MM.1S (cell line): ENCODE measurements at regions not wholly inside any gene's neighbourhood (a gene's known extent, or its start where the extent isn't known, plus 50 kb on each side); places are given as distances from the start of the nearest gene placed in this dataset.

Experiments
- DNase-seq: peaks from one replicate; pipeline ENCODE4 v3.0.0-alpha.2; 2015
- H2AFZ ChIP-seq: fragments of 300-600 bp; sonication (generic); 2 replicates; pipeline ENCODE4 v1.6.0; 2016; ENCODE audit warnings: antibody characterized with exemption, low read length
- H3F3A ChIP-seq: fragments of 300-600 bp; sonication (generic); 2 replicates; pipeline ENCODE4 v1.6.1; 2016; ENCODE audit warnings: mild to moderate bottlenecking, antibody characterized with exemption, low read length, moderate library complexity, mixed read lengths; ENCODE audit not compliant: insufficient read depth
- H3K27ac ChIP-seq: fragments of 300-600 bp; sonication (generic); 2 replicates; pipeline ENCODE4 v1.5.1; 2016; ENCODE audit warnings: mild to moderate bottlenecking, low read length
- H3K27me3 ChIP-seq: fragments of 300-600 bp; sonication (generic); replicated peaks from 2 replicates; pipeline ENCODE4 v1.6.0; 2016; ENCODE audit warnings: low read length; ENCODE audit not compliant: insufficient read depth
- H3K36me3 ChIP-seq: fragments of 300-600 bp; sonication (generic); replicated peaks from 2 replicates; pipeline ENCODE4 v1.6.1; 2016; ENCODE audit warnings: mild to moderate bottlenecking, low read length, mixed read lengths; ENCODE audit not compliant: insufficient read depth
- H3K4me1 ChIP-seq: fragments of 300-600 bp; sonication (generic); 2 replicates; pipeline ENCODE4 v1.6.1; 2016; ENCODE audit warnings: low read length, mixed read lengths
- H3K4me2 ChIP-seq: fragments of 300-600 bp; sonication (generic); 2 replicates; pipeline ENCODE4 v1.6.0; 2016; ENCODE audit warnings: low read depth, low read length
- H3K4me3 ChIP-seq: fragments of 300-600 bp; sonication (generic); 2 replicates; pipeline ENCODE4 v1.5.1; 2016; ENCODE audit warnings: low read length, mixed read lengths
- H3K79me2 ChIP-seq: fragments of 300-600 bp; sonication (generic); 2 replicates; pipeline ENCODE4 v1.6.1; 2016; ENCODE audit warnings: mixed run types, low read length, mixed read lengths
- H3K9ac ChIP-seq: fragments of 300-600 bp; sonication (generic); 2 replicates; pipeline ENCODE4 v1.6.1; 2016; ENCODE audit warnings: low read length, mixed read lengths
- H3K9me2 ChIP-seq: fragments of 300-600 bp; sonication (generic); replicated peaks from 2 replicates; pipeline ENCODE4 v1.6.1; 2016; ENCODE audit warnings: mild to moderate bottlenecking, low read length, mixed read lengths; ENCODE audit not compliant: insufficient read depth
- H3K9me3 ChIP-seq: fragments of 300-600 bp; sonication (generic); replicated peaks from 2 replicates; pipeline ENCODE4 v1.6.1; 2016; ENCODE audit warnings: mild to moderate bottlenecking, low read length, mixed read lengths; ENCODE audit not compliant: insufficient read depth
- H4K20me1 ChIP-seq: fragments of 300-600 bp; sonication (generic); 2 replicates; pipeline ENCODE4 v1.6.1; 2016; ENCODE audit warnings: mild to moderate bottlenecking, low read length, moderate library complexity, mixed read lengths; ENCODE audit not compliant: insufficient read depth
- CTCF ChIP-seq: fragments of 300-600 bp; sonication (generic); IDR thresholded peaks from 2 replicates; pipeline ENCODE4 v1.5.1; 2016; ENCODE audit warnings: antibody characterized with exemption, low read length, mixed read lengths
- EZH2 ChIP-seq: fragments of 300-600 bp; sonication (generic); optimal IDR thresholded peaks from 2 replicates; pipeline ENCODE3; 2017; ENCODE audit warnings: low read depth, mild to moderate bottlenecking, antibody characterized with exemption, low read length, mixed read lengths
- EZH2phosphoT487 ChIP-seq: fragments of 300-600 bp; sonication (generic); IDR thresholded peaks from 2 replicates; pipeline ENCODE4 v1.6.1; 2018; ENCODE audit warnings: antibody characterized with exemption, low read length

DNA sequence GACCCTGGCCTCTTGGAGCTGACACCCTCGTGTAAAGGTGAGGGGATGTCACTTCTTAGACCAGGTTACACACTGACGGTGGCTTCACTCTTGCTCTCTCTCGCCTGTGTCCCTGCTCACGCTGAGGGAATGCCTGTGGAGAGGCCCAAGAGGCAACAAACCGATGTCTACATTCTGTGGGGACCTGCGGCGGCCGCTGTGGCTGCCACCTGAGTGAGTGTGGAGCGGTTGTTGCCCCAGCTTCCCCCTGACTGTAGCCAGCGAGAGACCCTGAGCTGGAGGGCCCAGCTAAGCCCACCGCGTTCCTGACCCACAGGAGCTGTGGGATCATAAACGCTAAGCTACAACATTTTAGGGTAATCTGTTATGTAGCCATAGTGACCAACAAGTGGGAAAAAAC, 55.7 kb upstream of the ASAP2 start:
- no peak for DNase-seq
- no peaks in the 10 kb centered on the region for H3K9me3 ChIP-seq
- H2AFZ ChIP-seq, result no peak overlapping the region
- no peak overlapping the region for H3K9ac ChIP-seq
- H3K27ac ChIP-seq, result no peak overlapping the region
- no peak overlapping the region for H3K4me3 ChIP-seq
- H4K20me1 ChIP-seq, result no peaks in the 10 kb centered on the region
- no peaks in the 10 kb centered on the region for H3K79me2 ChIP-seq
- no peaks in the 10 kb centered on the region for H3K4me1 ChIP-seq
- no peaks in the 10 kb centered on the region for H3K9me2 ChIP-seq
- H3F3A ChIP-seq, result no peaks in the 10 kb centered on the region
- H3K36me3 ChIP-seq, result no peaks in the 10 kb centered on the region
- TF ChIP-seq EZH2 (no peak), EZH2phosphoT487 (no peak), CTCF (no peak)
- no peaks in the 10 kb centered on the region for H3K27me3 ChIP-seq
- H3K4me2 ChIP-seq, result no peak overlapping the region

DNA sequence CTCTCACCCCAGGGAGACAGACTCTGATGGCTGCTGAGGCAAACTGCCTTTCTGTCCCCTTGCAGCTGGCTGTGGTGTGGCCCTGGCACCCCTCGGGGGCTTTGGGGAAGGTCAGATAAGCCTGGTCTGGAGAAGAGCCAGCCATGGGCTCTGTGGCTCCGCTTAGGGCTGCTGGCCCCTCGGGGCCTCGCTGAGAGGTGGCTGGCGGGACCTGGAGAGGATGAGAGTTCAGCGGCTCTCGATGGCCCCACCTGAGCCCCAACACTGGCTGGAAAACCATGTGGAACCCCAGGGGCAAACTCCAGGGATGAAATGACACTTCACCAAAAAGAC, 56.1 kb upstream of the ASAP2 start:
- no peak for DNase-seq
- Histone ChIP-seq H3K9ac (no peak overlapping the region), H3K36me3 (no peaks in the 10 kb centered on the region), H3K4me1 (no peaks in the 10 kb centered on the region), H4K20me1 (no peaks in the 10 kb centered on the region), H3K9me3 (no peaks in the 10 kb centered on the region), H3K4me2 (no peak overlapping the region), H3K27ac (no peak overlapping the region), H3K9me2 (no peaks in the 10 kb centered on the region), H3K27me3 (no peaks in the 10 kb centered on the region), H3K79me2 (no peaks in the 10 kb centered on the region), H3K4me3 (no peak overlapping the region), H2AFZ (no peak overlapping the region), H3F3A (no peaks in the 10 kb centered on the region)
- TF ChIP-seq CTCF, result no peak
- no peak for TF ChIP-seq EZH2phosphoT487
- TF ChIP-seq EZH2, result no peak

- Histone ChIP-seq H2AFZ (no peak overlapping the region), H3K4me1 (no peaks in the 10 kb centered on the region)
These were observed 56.7 kb upstream of the ASAP2 start for GRCh38 chr2:9149726-9150567.

More at GRCh38 chr2:9149726-9150567, 56.7 kb upstream of the ASAP2 start:
- Histone ChIP-seq H4K20me1 (no peaks in the 10 kb centered on the region), H3K4me3 (no peak overlapping the region), H3K36me3 (no peaks in the 10 kb centered on the region), H3K27ac (no peak overlapping the region), H3K9me2 (no peaks in the 10 kb centered on the region), H3K27me3 (no peaks in the 10 kb centered on the region), H3K9ac (no peak overlapping the region), H3K4me2 (no peak overlapping the region), H3K9me3 (no peaks in the 10 kb centered on the region), H3K79me2 (no peaks in the 10 kb centered on the region), H3F3A (no peaks in the 10 kb centered on the region)
- DNase-seq, result no peak
- no peak for TF ChIP-seq CTCF
- no peak for TF ChIP-seq EZH2phosphoT487
- TF ChIP-seq EZH2, result no peak
